GM10266 (cell line): ENCODE measurements at regions not wholly inside any gene's neighbourhood (a gene's known extent, or its start where the extent isn't known, plus 50 kb on each side); places are given as distances from the start of the nearest gene placed in this dataset.

Experiments
- DNase-seq: peaks from one replicate; pipeline ENCODE4 v3.0.0; 2012; ENCODE audit errors: extremely low spot score
- CTCF ChIP-seq: IDR thresholded peaks from 2 replicates; pipeline ENCODE4 v1.5.1; 2012; ENCODE audit warnings: mild to moderate bottlenecking, low read depth; ENCODE audit not compliant: control insufficient read depth, insufficient read depth; ENCODE audit errors: missing control alignments

GRCh38 chr7:84364708-84365107 is 170.1 kb upstream of the SEMA3A start:
- DNase-seq, result no peak
- no peak for TF ChIP-seq CTCF

- no peak for TF ChIP-seq CTCF
- no peak for DNase-seq
Measured at GRCh38 chr7:84363741-84364140, 169.2 kb upstream of the SEMA3A start.

- no peak for TF ChIP-seq CTCF
- no peak for DNase-seq
Measured at GRCh38 chr7:84362828-84363227, 168.2 kb upstream of the SEMA3A start.

GRCh38 chr7:84362360-84362759 is 167.8 kb upstream of the SEMA3A start:
- DNase-seq, result no peak
- TF ChIP-seq CTCF, result no peak

GRCh38 chr7:84354866-84355265 is 160.3 kb upstream of the SEMA3A start:
- DNase-seq, result no peak

GRCh38 chr7:84354030-84354429 is 159.4 kb upstream of the SEMA3A start:
- DNase-seq, result no peak
- no peak for TF ChIP-seq CTCF

More at GRCh38 chr7:84354866-84355265, 160.3 kb upstream of the SEMA3A start:
- no peak for TF ChIP-seq CTCF

- no peak for TF ChIP-seq CTCF
- no peak for DNase-seq
Measured at GRCh38 chr7:84339306-84339705, 144.7 kb upstream of the SEMA3A start.
